Fibroblast of pulmonary artery (primary cell): ENCODE measurements at regions not wholly inside any gene's neighbourhood (a gene's known extent, or its start where the extent isn't known, plus 50 kb on each side); places are given as distances from the start of the nearest gene placed in this dataset.

Source experiments
- DNase-seq: peaks from one replicate; pipeline ENCODE4 v3.0.0-alpha.2; 2010; ENCODE audit warnings: low read depth
- H3K4me3 ChIP-seq: replicated peaks from 2 replicates; pipeline ENCODE4 v1.5.1; 2011; ENCODE audit warnings: low read depth, mild to moderate bottlenecking, control low read depth, low read length, moderate library complexity
- TF ChIP-seq, protein P1 (sequence below): IDR thresholded peaks from 2 replicates; pipeline ENCODE4 v1.5.1; 2011; ENCODE audit warnings: mild to moderate bottlenecking, control low read depth, low read length, inconsistent platforms; ENCODE audit errors: missing control alignments

DNA sequence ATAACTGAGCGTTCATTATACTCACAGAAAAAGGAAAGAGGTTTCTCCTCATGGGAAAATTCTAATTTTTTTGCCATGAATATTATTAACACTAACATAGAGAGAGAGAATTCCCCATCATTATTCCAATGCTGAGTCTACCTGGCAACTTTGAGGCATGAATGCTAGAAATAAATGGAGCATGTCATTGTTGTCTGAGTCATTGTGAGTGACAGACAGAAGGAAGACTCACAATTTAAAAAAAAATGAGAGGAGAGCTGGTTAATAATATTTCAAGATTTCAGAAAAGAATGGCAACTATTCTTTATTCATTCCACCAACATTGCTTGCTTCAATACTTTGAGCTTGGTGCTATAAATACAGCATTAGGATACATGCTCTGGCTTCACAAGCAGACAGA is 170.4 kb upstream of the HS3ST1 start:
- no peak overlapping the region for H3K4me3 ChIP-seq
- TF ChIP-seq, protein P1, sequence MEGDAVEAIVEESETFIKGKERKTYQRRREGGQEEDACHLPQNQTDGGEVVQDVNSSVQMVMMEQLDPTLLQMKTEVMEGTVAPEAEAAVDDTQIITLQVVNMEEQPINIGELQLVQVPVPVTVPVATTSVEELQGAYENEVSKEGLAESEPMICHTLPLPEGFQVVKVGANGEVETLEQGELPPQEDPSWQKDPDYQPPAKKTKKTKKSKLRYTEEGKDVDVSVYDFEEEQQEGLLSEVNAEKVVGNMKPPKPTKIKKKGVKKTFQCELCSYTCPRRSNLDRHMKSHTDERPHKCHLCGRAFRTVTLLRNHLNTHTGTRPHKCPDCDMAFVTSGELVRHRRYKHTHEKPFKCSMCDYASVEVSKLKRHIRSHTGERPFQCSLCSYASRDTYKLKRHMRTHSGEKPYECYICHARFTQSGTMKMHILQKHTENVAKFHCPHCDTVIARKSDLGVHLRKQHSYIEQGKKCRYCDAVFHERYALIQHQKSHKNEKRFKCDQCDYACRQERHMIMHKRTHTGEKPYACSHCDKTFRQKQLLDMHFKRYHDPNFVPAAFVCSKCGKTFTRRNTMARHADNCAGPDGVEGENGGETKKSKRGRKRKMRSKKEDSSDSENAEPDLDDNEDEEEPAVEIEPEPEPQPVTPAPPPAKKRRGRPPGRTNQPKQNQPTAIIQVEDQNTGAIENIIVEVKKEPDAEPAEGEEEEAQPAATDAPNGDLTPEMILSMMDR: no peak
- no peak for DNase-seq

DNA sequence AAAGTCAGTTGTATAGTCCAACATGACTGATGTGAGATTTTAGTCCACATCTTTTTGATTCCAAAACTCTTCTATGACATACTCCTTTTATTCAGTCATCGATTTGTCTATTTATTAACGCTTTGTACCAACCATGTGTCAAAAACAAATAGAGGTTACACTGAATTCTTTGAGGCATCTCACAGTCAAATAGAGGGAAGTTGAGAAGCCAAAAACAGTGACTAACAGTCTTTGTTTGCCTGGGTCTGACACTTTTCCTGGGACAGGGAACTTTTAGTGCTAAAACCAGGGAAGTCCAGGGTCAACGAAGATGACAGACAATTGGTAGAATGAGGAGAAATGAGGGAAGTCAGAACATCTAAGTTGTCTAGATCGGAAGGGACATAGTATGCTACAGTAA is 169.9 kb upstream of the HS3ST1 start:
- TF ChIP-seq, protein P1: no peak
- no peak overlapping the region for H3K4me3 ChIP-seq
- no peak for DNase-seq

DNA sequence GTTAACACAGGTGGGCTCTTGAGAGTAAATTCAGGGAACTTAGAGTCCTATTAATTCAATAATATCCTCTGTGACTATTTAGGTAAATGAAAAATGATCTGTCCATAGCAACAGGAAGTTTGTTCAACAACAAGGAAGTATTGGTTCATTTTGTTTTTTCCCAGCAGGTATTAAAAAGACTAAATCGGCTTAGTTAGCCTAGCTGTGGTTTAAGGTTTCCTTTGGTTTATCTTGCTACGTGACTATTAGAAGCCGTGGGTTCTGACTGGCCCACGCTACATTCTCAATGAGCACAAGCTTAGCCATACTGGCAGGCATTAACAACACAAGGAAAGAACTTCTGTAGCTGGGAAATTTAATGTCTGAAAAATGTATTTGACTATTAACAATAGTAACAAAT is 168.8 kb upstream of the HS3ST1 start:
- DNase-seq: no peak
- H3K4me3 ChIP-seq: no peak overlapping the region
- TF ChIP-seq, protein P1: no peak

- no peak for DNase-seq
- TF ChIP-seq, protein P1: no peak
- no peak overlapping the region for H3K4me3 ChIP-seq
These were observed 168.3 kb upstream of the HS3ST1 start for GRCh38 chr4:11596989-11597388.

DNA sequence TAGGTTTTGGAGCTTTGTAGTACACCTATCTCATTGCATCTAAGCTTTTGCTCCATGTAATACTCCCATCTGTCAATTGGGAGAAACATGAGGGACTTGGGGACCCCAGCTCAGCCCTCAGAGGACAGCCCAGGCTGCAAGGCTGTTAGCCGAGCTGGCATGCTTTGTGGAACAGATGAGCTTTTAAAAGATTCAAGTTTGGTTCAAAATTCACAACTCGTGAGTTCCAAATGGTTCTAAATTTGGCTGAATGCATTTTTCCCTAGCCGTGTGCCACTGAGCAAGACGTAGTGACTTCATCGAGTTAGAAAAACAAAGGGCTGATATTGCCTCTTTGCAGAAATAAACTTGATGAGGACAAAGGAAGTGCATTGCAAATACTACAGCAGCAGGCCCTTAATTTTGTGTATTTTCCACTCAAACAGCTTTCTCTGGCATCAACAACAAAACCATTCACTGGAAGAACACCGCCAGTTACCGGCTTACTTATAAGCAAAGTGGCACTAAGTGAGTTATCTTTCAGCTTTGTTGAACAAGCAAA is 165.0 kb upstream of the HS3ST1 start:
- DNase-seq: no peak
- TF ChIP-seq, protein P1: no peak
- no peak overlapping the region for H3K4me3 ChIP-seq

DNA sequence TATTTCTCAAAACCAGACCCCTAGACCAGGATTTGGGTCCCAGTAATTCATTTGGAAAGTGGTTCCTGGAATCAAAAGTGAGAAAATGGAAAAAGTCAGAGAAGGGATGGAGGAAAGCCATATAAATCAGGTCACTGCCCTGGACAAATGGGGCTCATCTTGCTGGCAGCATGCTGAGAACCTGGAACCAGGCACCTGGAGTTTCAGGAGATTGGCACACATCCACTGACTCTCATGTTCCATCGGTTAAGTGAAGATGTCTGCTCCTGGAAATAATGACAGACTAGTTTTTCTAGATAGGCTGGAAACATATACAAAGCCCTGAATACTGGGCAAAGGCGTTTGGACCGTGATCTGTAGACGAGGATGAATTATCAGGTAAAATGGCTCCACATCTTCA is 163.6 kb upstream of the HS3ST1 start:
- no peak overlapping the region for H3K4me3 ChIP-seq
- no peak for DNase-seq
- TF ChIP-seq, protein P1: no peak

DNA sequence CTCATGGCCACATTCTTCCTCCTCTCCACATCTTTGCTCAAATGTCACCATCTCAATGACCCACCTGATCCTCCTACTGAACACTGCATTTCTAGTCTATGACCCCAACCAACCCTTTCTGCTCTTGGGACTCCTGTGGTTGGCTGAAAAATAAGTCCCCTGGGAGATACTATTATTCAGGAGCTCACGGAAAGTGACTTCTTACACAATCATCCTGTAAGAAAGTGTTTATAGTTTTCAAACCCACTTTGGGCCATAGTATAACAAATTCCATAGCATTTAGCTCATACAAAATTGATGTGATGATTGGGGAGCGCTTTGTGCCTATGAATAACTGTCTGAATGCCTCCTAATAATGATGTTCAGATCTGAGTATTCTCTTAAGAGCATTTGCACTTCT is 161.4 kb upstream of the HS3ST1 start:
- TF ChIP-seq, protein P1: no peak
- peak; percentile 25 for DNase-seq

More for the DNA sequence above, 161.4 kb upstream of the HS3ST1 start:
- H3K4me3 ChIP-seq: no peak overlapping the region
